GM12873 (cell line): ENCODE measurements at regions not wholly inside any gene's neighbourhood (a gene's known extent, or its start where the extent isn't known, plus 50 kb on each side); places are given as distances from the start of the nearest gene placed in this dataset.

Source experiments
- CTCF ChIP-seq: IDR thresholded peaks from 2 replicates; pipeline ENCODE4 v1.5.1; 2012; ENCODE audit warnings: low read depth, mild to moderate bottlenecking, moderate library complexity, low read length, control low read depth; ENCODE audit not compliant: insufficient read depth; ENCODE audit errors: missing control alignments

- TF ChIP-seq CTCF = no peak
Measured at GRCh38 chr6:11478586-11478985, 59.0 kb upstream of the TMEM170B start.

- TF ChIP-seq CTCF = no peak
Measured at GRCh38 chr6:11475016-11475415, 62.5 kb upstream of the TMEM170B start.

- no peak for TF ChIP-seq CTCF
Measured at GRCh38 chr6:11473008-11473740, 64.4 kb upstream of the TMEM170B start.

- no peak for TF ChIP-seq CTCF
Measured at GRCh38 chr6:11471261-11471660, 66.3 kb upstream of the TMEM170B start.

- TF ChIP-seq CTCF = no peak
Measured at GRCh38 chr6:11469684-11470083, 67.9 kb upstream of the TMEM170B start.

GRCh38 chr6:11467364-11467763, 70.2 kb upstream of the TMEM170B start:
- no peak for TF ChIP-seq CTCF

GRCh38 chr6:11463398-11463780, 74.2 kb upstream of the TMEM170B start:
- no peak for TF ChIP-seq CTCF
